Suppressor macrophage treated with lipopolysaccharide for 1 hour (primary cell): ENCODE measurements at regions not wholly inside any gene's neighbourhood (a gene's known extent, or its start where the extent isn't known, plus 50 kb on each side); places are given as distances from the start of the nearest gene placed in this dataset.

Experiments
- DNase-seq, 3 donors: peaks; one replicate each; pipeline ENCODE4 v3.0.0-alpha.2; 2020 to 2022

DNA sequence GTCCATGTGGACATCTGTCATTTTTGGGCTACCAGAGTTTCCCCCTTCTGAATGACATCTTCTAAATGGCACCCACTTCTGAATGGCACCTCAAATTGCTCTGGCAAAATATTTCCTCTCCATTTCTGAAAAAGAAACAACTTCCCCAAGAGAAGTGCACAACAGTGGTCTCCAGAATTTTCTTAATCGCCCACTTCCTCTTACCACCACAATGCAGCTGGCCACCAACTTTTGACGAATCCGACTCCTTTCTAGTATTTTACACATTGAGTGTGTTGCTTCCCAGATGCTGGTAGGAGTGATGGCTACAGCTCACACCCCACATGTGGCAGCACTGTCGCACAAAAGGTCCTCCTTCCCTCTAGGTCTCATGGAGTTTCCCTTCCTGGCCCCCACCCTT is 216.1 kb downstream of the FOXA2 start:
- DNase-seq = peak; percentile 13 to 26 (median 23)

DNA sequence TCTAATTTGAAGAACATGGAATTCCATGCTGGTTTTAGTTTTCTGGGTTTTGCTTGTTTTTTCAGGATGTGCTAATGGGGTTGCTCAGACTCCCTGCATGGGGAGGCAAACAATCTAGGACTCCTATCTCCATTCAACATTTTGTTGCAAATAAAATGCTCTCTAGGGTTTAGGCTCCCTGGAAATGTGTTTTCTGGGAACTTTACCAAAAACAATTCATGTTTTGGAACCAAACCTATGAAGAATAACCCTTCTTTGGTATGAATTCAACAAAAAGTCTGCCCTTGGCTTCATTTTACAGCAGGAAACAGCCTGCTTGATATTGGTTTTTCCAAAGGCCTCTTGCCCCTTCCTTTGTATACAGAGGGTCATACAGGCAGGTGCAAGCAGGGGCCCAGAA is 217.7 kb downstream of the FOXA2 start:
- peak in 1 of 3 donors; percentile 5 for DNase-seq

DNA sequence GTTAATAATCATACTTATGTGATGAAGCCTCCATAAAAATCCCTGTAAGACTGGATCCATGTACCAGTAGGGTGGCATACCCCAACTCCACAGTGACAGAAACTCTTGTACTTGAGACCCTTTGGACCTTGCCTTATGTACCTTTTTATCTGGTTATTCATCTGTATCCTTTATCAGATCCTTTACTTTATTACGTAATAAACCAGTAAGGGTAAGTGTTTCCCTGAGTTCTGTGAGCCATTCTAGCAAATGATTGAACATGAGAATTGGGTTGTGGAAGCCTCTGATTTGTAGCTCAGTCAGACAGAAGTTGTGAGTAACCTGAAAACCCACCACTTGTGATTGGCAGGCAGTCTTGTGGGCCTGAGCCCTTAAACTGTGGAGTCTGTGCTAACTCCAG is 229.7 kb downstream of the FOXA2 start:
- no peak for DNase-seq

DNA sequence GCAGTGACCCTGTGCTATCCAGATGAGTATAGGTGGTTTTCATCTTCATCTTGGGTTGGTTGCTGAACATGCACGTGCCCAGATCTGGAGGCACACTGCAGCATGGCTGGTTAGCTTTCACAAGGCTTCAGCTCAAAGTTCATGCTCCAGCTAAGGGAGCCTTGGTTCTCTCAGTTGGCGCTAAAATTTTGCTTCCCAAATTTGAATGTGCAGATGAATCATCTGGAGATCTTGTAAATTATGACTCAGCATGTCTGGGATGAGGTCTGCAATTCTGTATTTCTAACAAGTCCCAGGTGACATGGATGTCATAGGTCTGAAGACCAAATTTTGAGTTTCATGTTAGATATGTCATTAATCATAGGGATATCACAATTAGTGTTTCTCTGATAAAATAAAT is 230.8 kb downstream of the FOXA2 start:
- peak in 1 of 3 donors; percentile 21 for DNase-seq

DNA sequence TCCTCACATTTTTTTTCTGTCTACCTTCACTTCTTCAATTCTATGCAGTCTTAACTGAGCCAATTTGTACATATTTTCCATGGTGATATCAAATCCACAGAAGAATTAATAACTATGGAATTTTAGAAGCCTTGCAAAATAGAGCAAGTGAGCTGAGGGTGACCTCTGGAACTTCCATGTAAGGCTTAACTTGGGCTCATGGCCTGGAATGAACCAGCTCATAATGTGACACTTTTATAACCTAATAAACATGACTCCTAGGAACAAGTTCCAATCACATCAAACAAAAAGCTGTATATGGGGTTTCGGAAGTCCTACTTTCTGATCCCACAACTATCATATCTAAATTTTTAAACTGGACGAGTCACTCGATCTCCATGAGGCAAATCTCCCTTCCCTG is 232.4 kb downstream of the FOXA2 start:
- no peak for DNase-seq

- no peak for DNase-seq
Observed at GRCh38 chr20:22350624-22351023, 233.7 kb downstream of the FOXA2 start.

DNA sequence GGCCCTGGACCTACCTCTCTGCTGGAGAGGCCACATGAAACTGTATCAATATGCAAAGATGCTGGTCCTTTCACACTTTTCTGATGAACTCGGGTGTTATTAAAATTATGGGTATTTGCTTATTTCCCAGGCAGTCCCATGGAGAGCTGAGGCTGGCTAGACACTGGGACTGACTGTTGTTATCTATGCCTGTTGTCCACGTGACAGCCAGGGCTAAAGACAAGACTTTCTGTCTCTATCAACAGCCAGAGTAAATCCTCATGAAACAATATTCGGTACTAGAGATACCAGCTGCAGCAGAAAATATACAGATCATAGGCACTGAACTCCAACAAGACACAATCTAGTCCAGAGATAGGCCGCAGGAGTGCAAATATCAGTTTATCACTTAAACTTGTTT is 236.4 kb downstream of the FOXA2 start:
- no peak for DNase-seq

DNA sequence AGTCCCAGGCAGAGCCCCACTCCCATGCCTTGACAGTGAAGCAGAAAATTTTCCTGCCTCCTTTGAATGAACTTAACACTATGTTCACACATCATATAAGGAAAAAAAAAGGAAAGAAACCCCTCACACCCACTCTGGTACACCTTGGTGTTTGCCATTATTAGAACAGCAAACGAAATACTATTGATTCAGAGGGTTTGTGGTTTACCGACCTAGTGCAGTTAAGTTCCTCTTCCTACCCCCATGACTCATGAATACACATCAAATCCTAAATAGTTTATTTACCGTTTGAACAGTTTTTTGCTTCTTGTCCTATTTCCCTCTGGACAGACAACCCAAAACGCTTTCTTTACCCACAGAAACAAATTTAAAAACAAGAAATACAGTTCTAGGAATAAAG is 237.7 kb downstream of the FOXA2 start:
- DNase-seq = peak; percentile 17 to 41 (median 35)

DNA sequence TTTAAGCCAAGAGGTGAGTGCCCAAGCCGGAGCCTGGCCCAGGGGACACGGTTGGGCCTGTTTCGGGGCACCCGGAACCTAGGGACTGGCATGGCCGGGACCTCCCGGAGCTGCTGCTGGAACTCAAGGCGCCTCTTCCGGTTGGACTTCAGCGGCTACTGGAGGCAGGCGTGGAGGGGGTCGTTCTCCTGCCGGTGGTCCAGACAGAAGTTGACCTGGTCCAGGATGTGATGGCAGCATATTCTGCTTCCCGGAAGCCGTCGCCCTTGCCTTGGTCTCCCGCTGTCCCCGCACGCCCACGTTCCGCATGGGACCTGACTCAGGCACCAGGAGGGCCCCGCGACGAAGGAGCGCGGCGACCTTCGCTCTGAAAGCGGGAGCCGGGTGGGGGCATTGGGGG is 240.8 kb downstream of the FOXA2 start:
- DNase-seq = no peak

GRCh38 chr20:22342410-22342809 is 242.0 kb downstream of the FOXA2 start:
- DNase-seq = no peak

- no peak for DNase-seq
Observed at GRCh38 chr20:22341508-22341907, 242.9 kb downstream of the FOXA2 start.

- peak in 1 of 3 donors; percentile 9 for DNase-seq
Observed at GRCh38 chr20:22339946-22340345, 244.4 kb downstream of the FOXA2 start.

GRCh38 chr20:22339091-22339881 is 245.1 kb downstream of the FOXA2 start:
- peak; percentile 82 to 87 (median 83) for DNase-seq

GRCh38 chr20:22338140-22338708 is 246.1 kb downstream of the FOXA2 start:
- DNase-seq = no peak

DNA sequence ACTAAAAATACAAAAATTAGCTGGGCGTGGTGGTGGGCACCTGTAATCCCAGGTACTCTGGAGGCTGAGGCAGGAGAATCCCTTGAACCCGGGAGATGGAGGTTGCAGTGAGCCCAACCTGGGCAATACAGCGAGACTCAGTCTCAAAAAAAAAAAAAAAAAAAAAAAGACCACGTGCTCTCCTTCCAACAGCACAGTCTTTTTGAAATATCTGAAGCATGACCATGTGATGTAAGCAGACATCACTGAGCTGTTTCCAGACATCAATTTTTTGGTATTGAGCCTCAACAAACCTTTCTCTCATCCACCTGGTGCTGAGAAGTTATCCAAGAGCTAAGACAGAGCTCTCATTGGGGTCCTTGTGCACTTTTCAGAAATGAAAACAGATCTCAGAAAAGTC is 249.2 kb downstream of the FOXA2 start:
- no peak for DNase-seq

- DNase-seq = peak; percentile 61 to 77 (median 73)
Observed at GRCh38 chr20:22333885-22334545, 250.4 kb downstream of the FOXA2 start.

DNA sequence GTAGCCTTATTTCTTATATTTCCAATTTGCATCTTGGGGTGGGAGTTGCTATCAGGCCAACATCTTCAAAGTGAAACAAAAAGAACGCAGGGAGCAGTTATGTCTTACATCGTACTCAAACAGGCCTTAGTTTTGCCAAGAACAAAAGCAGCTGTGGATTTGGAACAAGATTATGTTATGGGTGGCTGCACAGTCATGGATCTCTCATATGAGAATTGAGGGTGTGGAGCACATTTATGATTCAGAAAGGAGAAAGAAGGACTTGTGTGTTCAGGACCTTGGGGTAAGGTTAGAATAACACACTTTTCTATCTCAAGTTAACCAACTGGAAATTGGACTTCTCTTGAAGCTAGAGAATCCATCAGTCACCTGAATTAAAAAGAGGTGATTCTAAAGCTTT is 259.9 kb downstream of the FOXA2 start:
- DNase-seq = no peak

DNA sequence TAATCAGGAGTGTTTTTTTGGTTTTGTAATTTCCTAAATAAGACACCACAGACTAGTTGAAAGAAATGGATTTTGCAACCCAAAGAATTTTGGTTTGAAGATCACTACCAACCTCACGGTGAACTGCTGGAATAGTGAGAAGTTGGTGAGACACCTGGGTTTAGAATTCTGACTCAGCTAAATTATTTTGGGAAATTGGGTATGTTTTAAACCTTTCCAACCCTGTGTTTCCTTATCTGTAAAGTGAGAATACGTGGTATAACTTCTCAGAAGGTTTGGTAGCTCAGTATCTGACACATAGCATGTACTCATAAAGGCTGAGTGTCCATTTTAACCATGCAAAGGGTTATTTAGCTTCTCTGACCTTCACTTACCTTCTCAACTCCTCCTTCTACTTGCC is 261.9 kb downstream of the FOXA2 start:
- no peak for DNase-seq

DNA sequence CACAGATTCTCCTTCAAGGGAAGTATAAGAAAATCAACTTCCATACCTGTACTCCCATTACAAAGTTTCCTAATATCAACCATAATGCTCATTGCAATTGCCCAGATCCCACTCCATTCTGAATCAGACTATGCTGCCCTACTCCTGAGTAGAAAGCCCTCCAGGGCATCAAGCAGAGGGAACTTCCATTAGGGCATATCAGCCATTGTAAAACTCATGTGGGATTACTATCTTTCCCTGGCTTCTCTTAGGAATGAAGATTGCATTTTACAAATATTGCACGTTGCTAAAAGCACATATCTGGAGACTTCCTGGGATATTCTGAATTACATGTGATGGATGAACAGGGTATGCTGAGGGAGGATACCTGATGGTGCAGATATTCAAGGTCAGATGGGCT is 263.2 kb downstream of the FOXA2 start:
- no peak for DNase-seq

- DNase-seq = no peak
Observed at GRCh38 chr20:22320245-22320915, 264.0 kb downstream of the FOXA2 start.

- DNase-seq = no peak
Observed at GRCh38 chr20:22315771-22316170, 268.6 kb downstream of the FOXA2 start.

- no peak for DNase-seq
Observed at GRCh38 chr20:22315073-22315472, 269.3 kb downstream of the FOXA2 start.

GRCh38 chr20:22312744-22313346 is 271.5 kb downstream of the FOXA2 start:
- DNase-seq = peak; percentile 70 to 81 (median 71)
